GM12878 (cell line): ENCODE measurements at regions not wholly inside any gene's neighbourhood (a gene's known extent, or its start where the extent isn't known, plus 50 kb on each side); places are given as distances from the start of the nearest gene placed in this dataset.

Source experiments
- ATAC-seq: fragments of 200-7000 bp; cut with Tn5 transposase; 3 replicates; pipeline ENCODE4 v1.9.1; 2020; ENCODE audit warnings: mild to moderate bottlenecking, moderate library complexity
- BruUV-seq: library from RNA; stranded (reverse); fragments of 400-500 nt; replicated peaks from 2 replicates; lab custom pipeline; 2021; lab: Mats Ljungman, UMichigan
- CTCF ChIA-PET: fragments of 300-600 bp; sonication (Branson Sonifier 250); formaldehyde crosslinking; extraction: SDS; loops from one replicate; lab custom pipeline; 2021; ENCODE audit warnings: inconsistent platforms; lab: Yijun Ruan, JAX
- POLR2A ChIA-PET: fragments of 350-600 bp; formaldehyde crosslinking; extraction: SDS; loops from one replicate; lab custom pipeline; 2021; ENCODE audit warnings: inconsistent platforms; lab: Charles Lee
- RAD21 ChIA-PET: fragments of 300-600 bp; sonication (Branson Sonifier 250); formaldehyde crosslinking; loops from one replicate; lab custom pipeline; 2023; ENCODE audit warnings: antibody characterized with exemption; ENCODE audit not compliant: unreplicated experiment; lab: Charles Lee
- SMC1A ChIA-PET: fragments of 300-600 bp; sonication (Branson Sonifier 250); formaldehyde crosslinking; loops from one replicate; lab custom pipeline; 2023; ENCODE audit not compliant: unreplicated experiment, uncharacterized antibody; lab: Charles Lee
- DNase-seq: peaks from one replicate; pipeline ENCODE4 v3.0.0-alpha.2; 2011; ENCODE audit warnings: low read depth, low spot score
- FAIRE-seq: peaks from 3 replicates; lab custom pipeline; 2011; peaks lifted over from hg19 to GRCh38; lab: Jason Lieb, UNC
- H2AFZ ChIP-seq: 2 replicates; pipeline ENCODE4 v1.6.0; 2011; ENCODE audit warnings: low read depth, low read length, control low read depth; ENCODE audit not compliant: control insufficient read depth
- H3K27ac ChIP-seq: 2 replicates; pipeline ENCODE4 v1.5.1; 2011; ENCODE audit warnings: control low read depth; ENCODE audit not compliant: control insufficient read depth, insufficient read depth
- H3K27me3 ChIP-seq, 2 experiments: replicated peaks in 1 of 2; 2 replicates each; pipeline versions ENCODE4 v1.6.0 to v1.6.1; 2011; ENCODE audit warnings: low read length in 1 of 2; ENCODE audit not compliant: control insufficient read depth in 2 of 2, insufficient read depth in 2 of 2
- H3K36me3 ChIP-seq, 2 experiments: 2 replicates each; pipeline ENCODE4 v1.5.1; 2011; ENCODE audit warnings: low read length in 1 of 2; ENCODE audit not compliant: control insufficient read depth in 2 of 2, insufficient read depth in 2 of 2
- H3K4me1 ChIP-seq: 2 replicates; pipeline ENCODE4 v1.6.1; 2011; ENCODE audit warnings: mild to moderate bottlenecking, low read length, moderate library complexity, mixed read lengths; ENCODE audit not compliant: control insufficient read depth, insufficient read depth
- H3K4me2 ChIP-seq: 2 replicates; pipeline ENCODE4 v1.6.0; 2011; ENCODE audit warnings: control low read depth; ENCODE audit not compliant: control insufficient read depth, insufficient read depth
- H3K4me3 ChIP-seq: fragments of 200-600 bp; sonication (generic); 2 replicates; pipeline ENCODE4 v1.5.1; 2016
- H3K79me2 ChIP-seq: 2 replicates; pipeline ENCODE4 v1.6.0; 2011; ENCODE audit warnings: low read length; ENCODE audit not compliant: control insufficient read depth, insufficient read depth
- H3K9ac ChIP-seq: 2 replicates; pipeline ENCODE4 v1.8.0; 2011; ENCODE audit warnings: low read length, control low read depth, mixed read lengths; ENCODE audit not compliant: control insufficient read depth, insufficient read depth
- H3K9me3 ChIP-seq: replicated peaks from 3 replicates; pipeline ENCODE4 v1.5.1; 2011; ENCODE audit warnings: mild to moderate bottlenecking, low read length; ENCODE audit not compliant: control insufficient read depth, insufficient read depth
- H4K20me1 ChIP-seq: 2 replicates; pipeline ENCODE4 v1.6.0; 2011; ENCODE audit not compliant: control insufficient read depth, insufficient read depth
- CREB1 ChIP-seq: IDR thresholded peaks from 2 replicates; pipeline ENCODE4 v1.6.1; 2012; ENCODE audit warnings: low read depth, mild to moderate bottlenecking, inconsistent platforms
- JUND ChIP-seq: IDR thresholded peaks from 2 replicates; pipeline ENCODE4 v1.6.1; 2012; ENCODE audit warnings: low read depth, mild to moderate bottlenecking, low read length, improper control_type of control experiment, moderate library complexity
- NFIC ChIP-seq: IDR thresholded peaks from 2 replicates; pipeline ENCODE4 v1.6.1; 2012; ENCODE audit warnings: low read depth, mild to moderate bottlenecking, inconsistent platforms, low read length, moderate library complexity
- PML ChIP-seq: IDR thresholded peaks from 2 replicates; pipeline ENCODE4 v1.6.1; 2012; ENCODE audit warnings: low read length, inconsistent platforms
- ZBED1 ChIP-seq: IDR thresholded peaks from 2 replicates; pipeline ENCODE4 v1.6.1; 2016; ENCODE audit warnings: borderline replicate concordance
- WGBS: methylation state at CpG from one replicate; pipeline ENCODE4 v1.1.6; 2016; ENCODE audit warnings: low lambda C conversion rate; ENCODE audit not compliant: insufficient replicate concordance, insufficient coverage; ENCODE audit errors: missing lambda C conversion rate; 5-methylcytosine and 5-hydroxymethylcytosine counted together
- in situ Hi-C: fragments of 300-500 bp; cut with MboI; formaldehyde crosslinking; loops from 9 replicates; pipeline ENCODE4 v1.14.3; 2018; ENCODE audit warnings: mixed read lengths
- intact Hi-C: fragments of 100-400 bp; cut with micrococcal nuclease; formaldehyde crosslinking; loops from one replicate; pipeline ENCODE4 v1.14.2; 2022; ENCODE audit not compliant: unreplicated experiment
- TF ChIP-seq, protein P1 (sequence below): fragments of 450-650 bp; IDR thresholded peaks from 2 replicates; pipeline ENCODE4 v1.6.1; 2017; ENCODE audit warnings: mild to moderate bottlenecking, moderate library complexity
- TF ChIP-seq, protein P2 (sequence below): fragments of 450-650 bp; IDR thresholded peaks from 2 replicates; pipeline ENCODE4 v1.6.1; 2017; ENCODE audit warnings: low read depth, mild to moderate bottlenecking, moderate library complexity
- TF ChIP-seq, protein P3 (sequence below): fragments of 450-650 bp; formaldehyde crosslinking; IDR thresholded peaks from 2 replicates; pipeline ENCODE4 v1.4.0; 2022; ENCODE audit warnings: mild to moderate bottlenecking, moderate library complexity
- TF ChIP-seq, protein P4 (sequence below): fragments of 450-650 bp; formaldehyde crosslinking; IDR thresholded peaks from 2 replicates; pipeline ENCODE4 v1.5.0; 2022; ENCODE audit warnings: mild to moderate bottlenecking, missing genetic modification characterization
- TF ChIP-seq, protein P5 (sequence below): IDR thresholded peaks from 2 replicates; pipeline ENCODE4 v1.6.1; 2012; ENCODE audit warnings: low read depth, low read length, improper control_type of control experiment

DNA sequence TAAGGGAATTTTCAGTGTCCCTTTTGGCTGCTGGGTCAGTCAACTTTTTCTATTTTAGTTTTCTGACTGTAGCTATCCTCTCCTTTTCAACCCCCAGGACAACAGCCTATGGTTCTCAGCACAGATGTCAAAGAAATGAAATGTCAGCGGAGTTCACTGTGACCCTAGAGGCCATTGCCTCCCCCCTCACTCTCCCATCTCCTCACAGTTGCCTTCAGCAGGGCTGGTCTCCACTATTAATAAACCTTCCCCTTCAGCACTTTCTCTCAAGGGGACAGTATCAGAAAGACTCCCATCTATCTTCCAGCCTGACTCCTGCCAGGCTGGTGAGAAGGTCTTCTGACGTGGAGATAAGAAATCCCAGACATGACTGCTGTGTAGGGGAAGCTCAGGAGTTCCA is 137.1 kb upstream of the WSCD2 start:
- SMC1A ChIA-PET: interaction anchor here (0.6 to 5.0 kb wide), 9 partner anchors 11 to 758 kb away, joined by 3 to 32 read pairs (median 5); no protein-coding TSS in a partner anchor
- ATAC-seq (no peak), FAIRE-seq (no peak), DNase-seq (no peak)
- no peak overlapping the region for H3K4me3 ChIP-seq
- 0% methylated on average over 2 of the region's 2 CpGs for WGBS
- POLR2A ChIA-PET: no interaction called here
- no peaks in the 10 kb centered on the region for H3K4me1 ChIP-seq
- intact Hi-C loops (loop anchor here (5.0 kb wide), 2 partner anchors 200 to 505 kb away; no protein-coding TSS in a partner anchor), in situ Hi-C loops (no loop called here)
- H3K9ac ChIP-seq: no peak overlapping the region
- H4K20me1 ChIP-seq: no peaks in the 10 kb centered on the region
- no peaks in the 10 kb centered on the region for H3K27me3 ChIP-seq
- RAD21 ChIA-PET: no interaction called here
- H3K79me2 ChIP-seq: no peaks in the 10 kb centered on the region
- no peaks in the 10 kb centered on the region for H3K9me3 ChIP-seq
- no peak overlapping the region for H2AFZ ChIP-seq
- no peak overlapping the region for H3K4me2 ChIP-seq
- no peaks in the 10 kb centered on the region for H3K36me3 ChIP-seq
- no peak overlapping the region for H3K27ac ChIP-seq
- CTCF ChIA-PET: interaction anchor here (1.3 to 6.4 kb wide), 10 partner anchors 13 to 520 kb away, joined by 3 to 51 read pairs (median 5); no protein-coding TSS in a partner anchor
- no TSS peak for BruUV-seq
- no peak for TF ChIP-seq CREB1
- TF ChIP-seq, protein P1, sequence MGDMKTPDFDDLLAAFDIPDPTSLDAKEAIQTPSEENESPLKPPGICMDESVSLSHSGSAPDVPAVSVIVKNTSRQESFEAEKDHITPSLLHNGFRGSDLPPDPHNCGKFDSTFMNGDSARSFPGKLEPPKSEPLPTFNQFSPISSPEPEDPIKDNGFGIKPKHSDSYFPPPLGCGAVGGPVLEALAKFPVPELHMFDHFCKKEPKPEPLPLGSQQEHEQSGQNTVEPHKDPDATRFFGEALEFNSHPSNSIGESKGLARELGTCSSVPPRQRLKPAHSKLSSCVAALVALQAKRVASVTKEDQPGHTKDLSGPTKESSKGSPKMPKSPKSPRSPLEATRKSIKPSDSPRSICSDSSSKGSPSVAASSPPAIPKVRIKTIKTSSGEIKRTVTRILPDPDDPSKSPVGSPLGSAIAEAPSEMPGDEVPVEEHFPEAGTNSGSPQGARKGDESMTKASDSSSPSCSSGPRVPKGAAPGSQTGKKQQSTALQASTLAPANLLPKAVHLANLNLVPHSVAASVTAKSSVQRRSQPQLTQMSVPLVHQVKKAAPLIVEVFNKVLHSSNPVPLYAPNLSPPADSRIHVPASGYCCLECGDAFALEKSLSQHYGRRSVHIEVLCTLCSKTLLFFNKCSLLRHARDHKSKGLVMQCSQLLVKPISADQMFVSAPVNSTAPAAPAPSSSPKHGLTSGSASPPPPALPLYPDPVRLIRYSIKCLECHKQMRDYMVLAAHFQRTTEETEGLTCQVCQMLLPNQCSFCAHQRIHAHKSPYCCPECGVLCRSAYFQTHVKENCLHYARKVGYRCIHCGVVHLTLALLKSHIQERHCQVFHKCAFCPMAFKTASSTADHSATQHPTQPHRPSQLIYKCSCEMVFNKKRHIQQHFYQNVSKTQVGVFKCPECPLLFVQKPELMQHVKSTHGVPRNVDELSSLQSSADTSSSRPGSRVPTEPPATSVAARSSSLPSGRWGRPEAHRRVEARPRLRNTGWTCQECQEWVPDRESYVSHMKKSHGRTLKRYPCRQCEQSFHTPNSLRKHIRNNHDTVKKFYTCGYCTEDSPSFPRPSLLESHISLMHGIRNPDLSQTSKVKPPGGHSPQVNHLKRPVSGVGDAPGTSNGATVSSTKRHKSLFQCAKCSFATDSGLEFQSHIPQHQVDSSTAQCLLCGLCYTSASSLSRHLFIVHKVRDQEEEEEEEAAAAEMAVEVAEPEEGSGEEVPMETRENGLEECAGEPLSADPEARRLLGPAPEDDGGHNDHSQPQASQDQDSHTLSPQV: no peak
- TF ChIP-seq, protein P2, sequence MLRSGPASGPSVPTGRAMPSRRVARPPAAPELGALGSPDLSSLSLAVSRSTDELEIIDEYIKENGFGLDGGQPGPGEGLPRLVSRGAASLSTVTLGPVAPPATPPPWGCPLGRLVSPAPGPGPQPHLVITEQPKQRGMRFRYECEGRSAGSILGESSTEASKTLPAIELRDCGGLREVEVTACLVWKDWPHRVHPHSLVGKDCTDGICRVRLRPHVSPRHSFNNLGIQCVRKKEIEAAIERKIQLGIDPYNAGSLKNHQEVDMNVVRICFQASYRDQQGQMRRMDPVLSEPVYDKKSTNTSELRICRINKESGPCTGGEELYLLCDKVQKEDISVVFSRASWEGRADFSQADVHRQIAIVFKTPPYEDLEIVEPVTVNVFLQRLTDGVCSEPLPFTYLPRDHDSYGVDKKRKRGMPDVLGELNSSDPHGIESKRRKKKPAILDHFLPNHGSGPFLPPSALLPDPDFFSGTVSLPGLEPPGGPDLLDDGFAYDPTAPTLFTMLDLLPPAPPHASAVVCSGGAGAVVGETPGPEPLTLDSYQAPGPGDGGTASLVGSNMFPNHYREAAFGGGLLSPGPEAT: no peak
- no peak for TF ChIP-seq NFIC
- TF ChIP-seq, protein P3, sequence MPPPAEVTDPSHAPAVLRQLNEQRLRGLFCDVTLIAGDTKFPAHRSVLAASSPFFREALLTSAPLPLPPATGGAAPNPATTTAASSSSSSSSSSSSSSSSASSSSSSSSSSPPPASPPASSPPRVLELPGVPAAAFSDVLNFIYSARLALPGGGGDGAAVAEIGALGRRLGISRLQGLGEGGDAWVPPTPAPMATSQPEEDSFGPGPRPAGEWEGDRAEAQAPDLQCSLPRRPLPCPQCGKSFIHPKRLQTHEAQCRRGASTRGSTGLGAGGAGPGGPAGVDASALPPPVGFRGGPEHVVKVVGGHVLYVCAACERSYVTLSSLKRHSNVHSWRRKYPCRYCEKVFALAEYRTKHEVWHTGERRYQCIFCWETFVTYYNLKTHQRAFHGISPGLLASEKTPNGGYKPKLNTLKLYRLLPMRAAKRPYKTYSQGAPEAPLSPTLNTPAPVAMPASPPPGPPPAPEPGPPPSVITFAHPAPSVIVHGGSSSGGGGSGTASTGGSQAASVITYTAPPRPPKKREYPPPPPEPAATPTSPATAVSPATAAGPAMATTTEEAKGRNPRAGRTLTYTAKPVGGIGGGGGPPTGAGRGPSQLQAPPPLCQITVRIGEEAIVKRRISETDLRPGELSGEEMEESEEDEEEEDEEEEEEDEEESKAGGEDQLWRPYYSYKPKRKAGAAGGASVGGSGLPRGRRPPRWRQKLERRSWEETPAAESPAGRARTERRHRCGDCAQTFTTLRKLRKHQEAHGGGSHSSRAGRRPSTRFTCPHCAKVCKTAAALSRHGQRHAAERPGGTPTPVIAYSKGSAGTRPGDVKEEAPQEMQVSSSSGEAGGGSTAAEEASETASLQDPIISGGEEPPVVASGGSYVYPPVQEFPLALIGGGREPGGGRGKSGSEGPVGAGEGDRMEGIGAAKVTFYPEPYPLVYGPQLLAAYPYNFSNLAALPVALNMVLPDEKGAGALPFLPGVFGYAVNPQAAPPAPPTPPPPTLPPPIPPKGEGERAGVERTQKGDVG (CRISPR knock-in tag): no peak
- no peak for TF ChIP-seq ZBED1
- no peak for TF ChIP-seq JUND
- TF ChIP-seq, protein P4, sequence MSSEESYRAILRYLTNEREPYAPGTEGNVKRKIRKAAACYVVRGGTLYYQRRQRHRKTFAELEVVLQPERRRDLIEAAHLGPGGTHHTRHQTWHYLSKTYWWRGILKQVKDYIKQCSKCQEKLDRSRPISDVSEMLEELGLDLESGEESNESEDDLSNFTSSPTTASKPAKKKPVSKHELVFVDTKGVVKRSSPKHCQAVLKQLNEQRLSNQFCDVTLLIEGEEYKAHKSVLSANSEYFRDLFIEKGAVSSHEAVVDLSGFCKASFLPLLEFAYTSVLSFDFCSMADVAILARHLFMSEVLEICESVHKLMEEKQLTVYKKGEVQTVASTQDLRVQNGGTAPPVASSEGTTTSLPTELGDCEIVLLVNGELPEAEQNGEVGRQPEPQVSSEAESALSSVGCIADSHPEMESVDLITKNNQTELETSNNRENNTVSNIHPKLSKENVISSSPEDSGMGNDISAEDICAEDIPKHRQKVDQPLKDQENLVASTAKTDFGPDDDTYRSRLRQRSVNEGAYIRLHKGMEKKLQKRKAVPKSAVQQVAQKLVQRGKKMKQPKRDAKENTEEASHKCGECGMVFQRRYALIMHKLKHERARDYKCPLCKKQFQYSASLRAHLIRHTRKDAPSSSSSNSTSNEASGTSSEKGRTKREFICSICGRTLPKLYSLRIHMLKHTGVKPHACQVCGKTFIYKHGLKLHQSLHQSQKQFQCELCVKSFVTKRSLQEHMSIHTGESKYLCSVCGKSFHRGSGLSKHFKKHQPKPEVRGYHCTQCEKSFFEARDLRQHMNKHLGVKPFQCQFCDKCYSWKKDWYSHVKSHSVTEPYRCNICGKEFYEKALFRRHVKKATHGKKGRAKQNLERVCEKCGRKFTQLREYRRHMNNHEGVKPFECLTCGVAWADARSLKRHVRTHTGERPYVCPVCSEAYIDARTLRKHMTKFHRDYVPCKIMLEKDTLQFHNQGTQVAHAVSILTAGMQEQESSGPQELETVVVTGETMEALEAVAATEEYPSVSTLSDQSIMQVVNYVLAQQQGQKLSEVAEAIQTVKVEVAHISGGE (CRISPR knock-in tag): no peak
- TF ChIP-seq, protein P5, sequence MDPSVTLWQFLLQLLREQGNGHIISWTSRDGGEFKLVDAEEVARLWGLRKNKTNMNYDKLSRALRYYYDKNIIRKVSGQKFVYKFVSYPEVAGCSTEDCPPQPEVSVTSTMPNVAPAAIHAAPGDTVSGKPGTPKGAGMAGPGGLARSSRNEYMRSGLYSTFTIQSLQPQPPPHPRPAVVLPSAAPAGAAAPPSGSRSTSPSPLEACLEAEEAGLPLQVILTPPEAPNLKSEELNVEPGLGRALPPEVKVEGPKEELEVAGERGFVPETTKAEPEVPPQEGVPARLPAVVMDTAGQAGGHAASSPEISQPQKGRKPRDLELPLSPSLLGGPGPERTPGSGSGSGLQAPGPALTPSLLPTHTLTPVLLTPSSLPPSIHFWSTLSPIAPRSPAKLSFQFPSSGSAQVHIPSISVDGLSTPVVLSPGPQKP: no peak
- TF ChIP-seq PML: no peak
